ENCODE measurements at regions not wholly inside any gene's neighbourhood (a gene's known extent, or its start where the extent isn't known, plus 50 kb on each side); places are given as distances from the start of the nearest gene placed in this dataset.

GRCh38 chr12:79534029-79534867 is 156.5 kb downstream of the PAWR start:
- H3K4me3 Mint-ChIP-seq = no peak overlapping the region
- POLR2A ChIA-PET = no interaction called here
- no peak for DNase-seq
- H3K27me3 Mint-ChIP-seq = peaks cover 0 to 4% (median 0%) of the 10 kb centered on the region in 5 donors
- H3K36me3 Mint-ChIP-seq = no peaks in the 10 kb centered on the region
- ATAC-seq = no peak
- no peaks in the 10 kb centered on the region for H3K9me3 Mint-ChIP-seq
- no peaks in the 10 kb centered on the region for H3K4me1 Mint-ChIP-seq
- no peak overlapping the region for H3K27ac Mint-ChIP-seq

GRCh38 chr12:79532907-79533288 is 157.9 kb downstream of the PAWR start:
- Mint-ChIP-seq H3K4me1 (no peaks in the 10 kb centered on the region), H3K9me3 (no peaks in the 10 kb centered on the region), H3K27me3 (peaks cover 0 to 6% (median 0%) of the 10 kb centered on the region in 5 donors), H3K27ac (no peak overlapping the region), H3K4me3 (no peak overlapping the region), H3K36me3 (no peaks in the 10 kb centered on the region)
- DNase-seq = no peak
- no peak for ATAC-seq
- POLR2A ChIA-PET = no interaction called here

GRCh38 chr12:79531518-79531917 is 159.2 kb downstream of the PAWR start:
- no peak overlapping the region for H3K4me3 Mint-ChIP-seq
- no peaks in the 10 kb centered on the region for H3K9me3 Mint-ChIP-seq
- no peaks in the 10 kb centered on the region for H3K36me3 Mint-ChIP-seq
- H3K27ac Mint-ChIP-seq = no peak overlapping the region
- DNase-seq (no peak), ATAC-seq (no peak)
- no peaks in the 10 kb centered on the region for H3K4me1 Mint-ChIP-seq
- POLR2A ChIA-PET = no interaction called here
- H3K27me3 Mint-ChIP-seq = peaks cover 0 to 6% (median 0%) of the 10 kb centered on the region in 5 donors

GRCh38 chr12:79527473-79527872 is 163.3 kb downstream of the PAWR start:
- ATAC-seq = no peak
- Mint-ChIP-seq H3K4me3 (no peak overlapping the region), H3K27ac (no peak overlapping the region), H3K9me3 (no peaks in the 10 kb centered on the region), H3K27me3 (peaks cover 0 to 9% (median 0%) of the 10 kb centered on the region in 5 donors), H3K4me1 (no peaks in the 10 kb centered on the region), H3K36me3 (no peaks in the 10 kb centered on the region)
- POLR2A ChIA-PET = no interaction called here
- no peak for DNase-seq

- no peak overlapping the region for H3K27ac Mint-ChIP-seq
- ATAC-seq (no peak), DNase-seq (no peak)
- H3K4me3 Mint-ChIP-seq = no peak overlapping the region
- H3K9me3 Mint-ChIP-seq = no peaks in the 10 kb centered on the region
- H3K36me3 Mint-ChIP-seq = no peaks in the 10 kb centered on the region
- POLR2A ChIA-PET = no interaction called here
- H3K27me3 Mint-ChIP-seq = peaks cover 0 to 9% (median 0%) of the 10 kb centered on the region in 5 donors
- no peaks in the 10 kb centered on the region for H3K4me1 Mint-ChIP-seq
Observed at GRCh38 chr12:79525357-79525756, 165.4 kb downstream of the PAWR start.

GRCh38 chr12:79524507-79525148 is 166.1 kb downstream of the PAWR start:
- DNase-seq = no peak
- Mint-ChIP-seq H3K36me3 (no peaks in the 10 kb centered on the region), H3K4me3 (no peak overlapping the region), H3K27me3 (peaks cover 0 to 9% (median 0%) of the 10 kb centered on the region in 5 donors), H3K9me3 (no peaks in the 10 kb centered on the region), H3K4me1 (no peaks in the 10 kb centered on the region), H3K27ac (no peak overlapping the region)
- POLR2A ChIA-PET = no interaction called here
- no peak for ATAC-seq

GRCh38 chr12:79522989-79523386 is 167.8 kb downstream of the PAWR start:
- H3K9me3 Mint-ChIP-seq = no peaks in the 10 kb centered on the region
- ATAC-seq = no peak
- no peaks in the 10 kb centered on the region for H3K4me1 Mint-ChIP-seq
- POLR2A ChIA-PET = no interaction called here
- no peak overlapping the region for H3K27ac Mint-ChIP-seq
- H3K36me3 Mint-ChIP-seq = no peaks in the 10 kb centered on the region
- H3K4me3 Mint-ChIP-seq = no peak overlapping the region
- DNase-seq = no peak
- H3K27me3 Mint-ChIP-seq = peaks cover 0 to 4% (median 0%) of the 10 kb centered on the region in 5 donors

- ATAC-seq = no peak
- Mint-ChIP-seq H3K4me3 (no peak overlapping the region), H3K4me1 (no peaks in the 10 kb centered on the region), H3K27me3 (peaks cover 0 to 4% (median 0%) of the 10 kb centered on the region in 5 donors), H3K27ac (no peak overlapping the region), H3K36me3 (no peaks in the 10 kb centered on the region), H3K9me3 (no peaks in the 10 kb centered on the region)
- no peak for DNase-seq
- POLR2A ChIA-PET = no interaction called here
Observed at GRCh38 chr12:79522257-79522988, 168.3 kb downstream of the PAWR start.

- no peak overlapping the region for H3K27ac Mint-ChIP-seq
- POLR2A ChIA-PET = no interaction called here
- no peaks in the 10 kb centered on the region for H3K36me3 Mint-ChIP-seq
- H3K4me3 Mint-ChIP-seq = no peak overlapping the region
- H3K27me3 Mint-ChIP-seq = peaks cover 0 to 4% (median 0%) of the 10 kb centered on the region in 5 donors
- no peaks in the 10 kb centered on the region for H3K9me3 Mint-ChIP-seq
- H3K4me1 Mint-ChIP-seq = no peaks in the 10 kb centered on the region
- DNase-seq = no peak
- no peak for ATAC-seq
Observed at GRCh38 chr12:79521576-79521975, 169.2 kb downstream of the PAWR start.

GRCh38 chr12:79517363-79517762 is 173.4 kb downstream of the PAWR start:
- Mint-ChIP-seq H3K4me1 (no peaks in the 10 kb centered on the region), H3K36me3 (peaks cover 0 to 11% (median 2%) of the 10 kb centered on the region in 3 donors), H3K9me3 (peaks cover 0 to 17% (median 10%) of the 10 kb centered on the region in 9 donors), H3K27me3 (peaks cover 0 to 5% (median 0%) of the 10 kb centered on the region in 5 donors), H3K27ac (no peak overlapping the region), H3K4me3 (no peak overlapping the region)
- no peak for DNase-seq
- ATAC-seq = no peak
- POLR2A ChIA-PET = no interaction called here

GRCh38 chr12:79515530-79515935 is 175.2 kb downstream of the PAWR start:
- H3K9me3 Mint-ChIP-seq = peaks cover 0 to 18% (median 10%) of the 10 kb centered on the region in 9 donors
- POLR2A ChIA-PET = no interaction called here
- H3K27ac Mint-ChIP-seq = no peak overlapping the region
- ATAC-seq = no peak
- DNase-seq = no peak
- no peaks in the 10 kb centered on the region for H3K4me1 Mint-ChIP-seq
- peaks cover 0 to 5% (median 0%) of the 10 kb centered on the region in 5 donors for H3K27me3 Mint-ChIP-seq
- peaks cover 0 to 11% (median 2%) of the 10 kb centered on the region in 3 donors for H3K36me3 Mint-ChIP-seq
- H3K4me3 Mint-ChIP-seq = no peak overlapping the region

- Mint-ChIP-seq H3K27ac (peak overlapping the region in 1 of 10 donors; percentile 49), H3K36me3 (peaks cover 0 to 11% (median 2%) of the 10 kb centered on the region in 3 donors), H3K27me3 (peaks cover 0 to 5% (median 0%) of the 10 kb centered on the region in 5 donors), H3K9me3 (peaks cover 0 to 18% (median 10%) of the 10 kb centered on the region in 9 donors), H3K4me3 (no peak overlapping the region), H3K4me1 (no peaks in the 10 kb centered on the region)
- no peak for ATAC-seq
- no peak for DNase-seq
- POLR2A ChIA-PET = no interaction called here
Observed at GRCh38 chr12:79514730-79515529, 175.8 kb downstream of the PAWR start.
